ENCODE measurements at regions not wholly inside any gene's neighbourhood (a gene's known extent, or its start where the extent isn't known, plus 50 kb on each side); places are given as distances from the start of the nearest gene placed in this dataset.

DNA sequence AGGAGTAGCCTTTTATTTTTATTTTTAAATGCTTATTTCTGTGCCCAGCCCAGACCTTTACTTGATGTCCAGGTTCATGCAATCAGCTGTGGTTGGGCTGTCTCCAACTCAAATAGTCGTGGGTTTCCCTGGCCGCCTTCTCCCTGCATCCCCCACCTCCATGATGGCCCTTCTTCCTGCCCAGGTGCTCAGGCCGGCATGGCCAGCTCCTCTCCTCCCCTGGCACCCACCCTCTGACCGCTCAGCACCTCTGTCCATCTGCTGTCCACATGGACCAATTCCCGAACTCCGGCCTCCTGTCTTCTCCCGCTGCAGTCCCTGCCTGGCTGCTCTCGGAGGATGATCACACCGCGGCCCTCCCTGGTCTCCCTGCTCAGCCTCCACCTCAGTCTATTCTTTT, 81.2 kb upstream of the SULF2 start:
- no peaks in the 10 kb centered on the region for H3K9me3 ChIP-seq (ENCODE audit: low read length)
- in situ Hi-C loops (cut with HindIII; ENCODE audit: extremely low pct_ligation_motif_present, low pct_unique_long_range_greater_than_20kb) = no loop called here
- H3K27ac ChIP-seq (ENCODE audit: extremely low read length, insufficient read depth, low read length) = no peak overlapping the region
- intact Hi-C loops (cut with micrococcal nuclease; ENCODE audit: unreplicated experiment) = no loop called here
- no peak overlapping the region for H3K9ac ChIP-seq (ENCODE audit: insufficient read depth, low read depth, low read length)
- DNase-seq (ENCODE audit: low spot score) (no peak), ATAC-seq (no peak), FAIRE-seq (no peak)
- peaks cover 7 to 17% of the 10 kb centered on the region in 2 experiments; a peak in 2 of 5 replicates for H3K27me3 ChIP-seq (ENCODE audit: control insufficient read depth in 1 of 2, insufficient read depth in 2 of 2, low read length in 2 of 2)
- H2AFZ ChIP-seq (ENCODE audit: low read length) = no peak overlapping the region
- H3K4me2 ChIP-seq (ENCODE audit: low read depth, low read length) = no peak overlapping the region
- WGBS (ENCODE audit: low lambda C conversion rate) = 61% methylated on average over 10 of the region's 10 CpGs
- CTCF ChIA-PET (ENCODE audit: low intra/inter-chr PET ratio, low total read pairs) = no interaction called here
- H3K4me3 ChIP-seq (replicated peaks in 1 of 3; ENCODE audit: insufficient read depth in 1 of 3, low read depth in 2 of 3, low read length in 3 of 3) = no peak overlapping the region
- TF ChIP-seq, protein P1, sequence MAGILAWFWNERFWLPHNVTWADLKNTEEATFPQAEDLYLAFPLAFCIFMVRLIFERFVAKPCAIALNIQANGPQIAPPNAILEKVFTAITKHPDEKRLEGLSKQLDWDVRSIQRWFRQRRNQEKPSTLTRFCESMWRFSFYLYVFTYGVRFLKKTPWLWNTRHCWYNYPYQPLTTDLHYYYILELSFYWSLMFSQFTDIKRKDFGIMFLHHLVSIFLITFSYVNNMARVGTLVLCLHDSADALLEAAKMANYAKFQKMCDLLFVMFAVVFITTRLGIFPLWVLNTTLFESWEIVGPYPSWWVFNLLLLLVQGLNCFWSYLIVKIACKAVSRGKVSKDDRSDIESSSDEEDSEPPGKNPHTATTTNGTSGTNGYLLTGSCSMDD (CRISPR knock-in tag; IDR thresholded peaks at IDR 0.05) = no peak
- TF ChIP-seq MAZ (IDR thresholded peaks at IDR 0.05; ENCODE audit: borderline replicate concordance, low read depth, low read length) (no peak), MAZ (CRISPR knock-in tag; IDR thresholded peaks at IDR 0.05; ENCODE audit: low read depth) (no peak), EP300 (IDR thresholded peaks at IDR 0.05; ENCODE audit: low read depth in 2 of 2, low read length in 2 of 2) (no peak), EP300 (CRISPR knock-in tag; IDR thresholded peaks at IDR 0.05; ENCODE audit: borderline replicate concordance) (no peak)
- TF ChIP-seq, protein P2, sequence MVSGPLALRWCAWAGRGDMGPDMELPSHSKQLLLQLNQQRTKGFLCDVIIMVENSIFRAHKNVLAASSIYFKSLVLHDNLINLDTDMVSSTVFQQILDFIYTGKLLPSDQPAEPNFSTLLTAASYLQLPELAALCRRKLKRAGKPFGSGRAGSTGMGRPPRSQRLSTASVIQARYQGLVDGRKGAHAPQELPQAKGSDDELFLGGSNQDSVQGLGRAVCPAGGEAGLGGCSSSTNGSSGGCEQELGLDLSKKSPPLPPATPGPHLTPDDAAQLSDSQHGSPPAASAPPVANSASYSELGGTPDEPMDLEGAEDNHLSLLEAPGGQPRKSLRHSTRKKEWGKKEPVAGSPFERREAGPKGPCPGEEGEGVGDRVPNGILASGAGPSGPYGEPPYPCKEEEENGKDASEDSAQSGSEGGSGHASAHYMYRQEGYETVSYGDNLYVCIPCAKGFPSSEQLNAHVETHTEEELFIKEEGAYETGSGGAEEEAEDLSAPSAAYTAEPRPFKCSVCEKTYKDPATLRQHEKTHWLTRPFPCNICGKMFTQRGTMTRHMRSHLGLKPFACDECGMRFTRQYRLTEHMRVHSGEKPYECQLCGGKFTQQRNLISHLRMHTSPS (CRISPR knock-in tag; IDR thresholded peaks at IDR 0.05; ENCODE audit: low read depth) = no peak
- POLR2A ChIA-PET = no interaction called here
- H3K4me1 ChIP-seq (ENCODE audit: insufficient read depth, low read length) = peaks cover 20% of the 10 kb centered on the region
- H3K79me2 ChIP-seq (ENCODE audit: insufficient read depth, low read length) = no peaks in the 10 kb centered on the region
- H3K36me3 ChIP-seq (replicated peaks in 1 of 2; ENCODE audit: control insufficient read depth in 1 of 2, insufficient read depth in 2 of 2, low read length in 2 of 2) = no peaks in the 10 kb centered on the region
- no peaks in the 10 kb centered on the region for H4K20me1 ChIP-seq (ENCODE audit: insufficient read depth, low read length)
- BruUV-seq (replicated peaks) = no TSS peak

DNA sequence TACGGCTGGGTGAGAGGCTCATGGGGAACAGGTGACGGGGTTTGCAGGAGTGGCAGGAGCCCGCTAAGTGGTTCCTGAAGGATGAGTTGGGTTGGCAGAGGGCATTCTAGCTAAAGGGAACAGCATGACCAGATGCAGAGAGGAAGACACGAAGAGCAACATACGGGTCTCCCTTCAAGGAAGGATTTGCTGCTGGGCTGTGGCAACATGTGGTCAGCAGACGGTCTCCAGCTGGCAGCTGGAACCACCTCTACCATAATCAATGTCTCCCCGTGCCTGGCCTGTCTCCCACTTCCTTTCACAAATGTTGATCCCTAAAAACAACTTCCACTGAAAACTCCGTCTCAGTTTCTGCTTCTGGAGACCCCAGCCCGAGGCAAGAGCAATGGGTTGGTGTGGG, 80.6 kb upstream of the SULF2 start:
- Histone ChIP-seq H2AFZ (ENCODE audit: low read length) (no peak overlapping the region), H3K9ac (ENCODE audit: insufficient read depth, low read depth, low read length) (no peak overlapping the region), H3K27me3 (ENCODE audit: control insufficient read depth in 1 of 2, insufficient read depth in 2 of 2, low read length in 2 of 2) (peaks cover 7 to 17% of the 10 kb centered on the region in 2 experiments; a peak in 2 of 5 replicates), H3K4me1 (ENCODE audit: insufficient read depth, low read length) (peaks cover 15% of the 10 kb centered on the region), H3K4me3 (replicated peaks in 1 of 3; ENCODE audit: insufficient read depth in 1 of 3, low read depth in 2 of 3, low read length in 3 of 3) (no peak overlapping the region), H3K79me2 (ENCODE audit: insufficient read depth, low read length) (no peaks in the 10 kb centered on the region), H3K27ac (ENCODE audit: extremely low read length, insufficient read depth, low read length) (no peak overlapping the region), H3K4me2 (ENCODE audit: low read depth, low read length) (no peak overlapping the region), H4K20me1 (ENCODE audit: insufficient read depth, low read length) (no peaks in the 10 kb centered on the region), H3K9me3 (ENCODE audit: low read length) (no peaks in the 10 kb centered on the region), H3K36me3 (replicated peaks in 1 of 2; ENCODE audit: control insufficient read depth in 1 of 2, insufficient read depth in 2 of 2, low read length in 2 of 2) (no peaks in the 10 kb centered on the region)
- in situ Hi-C loops (cut with HindIII; ENCODE audit: extremely low pct_ligation_motif_present, low pct_unique_long_range_greater_than_20kb) = no loop called here
- ATAC-seq = no peak
- intact Hi-C loops (cut with micrococcal nuclease; ENCODE audit: unreplicated experiment) = no loop called here
- no TSS peak for BruUV-seq (replicated peaks)
- ChIA-PET POLR2A (no interaction called here), CTCF (ENCODE audit: low intra/inter-chr PET ratio, low total read pairs) (no interaction called here)
- no peak for FAIRE-seq
- no peak for TF ChIP-seq ETV5 (CRISPR knock-in tag; IDR thresholded peaks at IDR 0.05; ENCODE audit: borderline replicate concordance)
- TF ChIP-seq, protein P3, sequence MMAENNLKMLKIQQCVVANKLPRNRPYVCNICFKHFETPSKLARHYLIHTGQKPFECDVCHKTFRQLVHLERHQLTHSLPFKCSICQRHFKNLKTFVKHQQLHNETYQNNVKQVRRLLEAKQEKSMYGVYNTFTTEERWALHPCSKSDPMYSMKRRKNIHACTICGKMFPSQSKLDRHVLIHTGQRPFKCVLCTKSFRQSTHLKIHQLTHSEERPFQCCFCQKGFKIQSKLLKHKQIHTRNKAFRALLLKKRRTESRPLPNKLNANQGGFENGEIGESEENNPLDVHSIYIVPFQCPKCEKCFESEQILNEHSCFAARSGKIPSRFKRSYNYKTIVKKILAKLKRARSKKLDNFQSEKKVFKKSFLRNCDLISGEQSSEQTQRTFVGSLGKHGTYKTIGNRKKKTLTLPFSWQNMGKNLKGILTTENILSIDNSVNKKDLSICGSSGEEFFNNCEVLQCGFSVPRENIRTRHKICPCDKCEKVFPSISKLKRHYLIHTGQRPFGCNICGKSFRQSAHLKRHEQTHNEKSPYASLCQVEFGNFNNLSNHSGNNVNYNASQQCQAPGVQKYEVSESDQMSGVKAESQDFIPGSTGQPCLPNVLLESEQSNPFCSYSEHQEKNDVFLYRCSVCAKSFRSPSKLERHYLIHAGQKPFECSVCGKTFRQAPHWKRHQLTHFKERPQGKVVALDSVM (CRISPR knock-in tag; IDR thresholded peaks at IDR 0.05) = no peak
- WGBS (ENCODE audit: low lambda C conversion rate) = 53% methylated on average over 9 of the region's 9 CpGs
- no peak for DNase-seq (ENCODE audit: low spot score)
